NCI-H128 (cell line): ENCODE measurements at regions not wholly inside any gene's neighbourhood (a gene's known extent, or its start where the extent isn't known, plus 50 kb on each side); places are given as distances from the start of the nearest gene placed in this dataset.
A peak's percentile ranks its signal among the peaks of the same experiment; 100 is the strongest.

Experiments
- DNase-seq: peaks from one replicate; lab custom pipeline; 2025; ENCODE audit not compliant: unreplicated experiment; lab: John Stamatoyannopoulos, UW

GRCh38 chr3:137201066-137201465, 243.3 kb downstream of the IL20RB start:
- no peak for DNase-seq

- DNase-seq = no peak
Observed at GRCh38 chr3:137202941-137203340, 245.2 kb downstream of the IL20RB start.

- DNase-seq = no peak
Observed at GRCh38 chr3:137204409-137204808, 246.6 kb downstream of the IL20RB start.

GRCh38 chr3:137205394-137206045, 247.7 kb downstream of the IL20RB start:
- no peak for DNase-seq

GRCh38 chr3:137207616-137208015, 249.8 kb downstream of the IL20RB start:
- DNase-seq = no peak

GRCh38 chr3:137217733-137218132, 259.9 kb downstream of the IL20RB start:
- DNase-seq = no peak

- DNase-seq = no peak
Observed at GRCh38 chr3:137219801-137220445, 262.1 kb downstream of the IL20RB start.

- peak; percentile 70 for DNase-seq
Observed at GRCh38 chr3:137222736-137223225, 265.0 kb downstream of the IL20RB start.

- DNase-seq = no peak
Observed at GRCh38 chr3:137224464-137224863, 266.7 kb downstream of the IL20RB start.

- no peak for DNase-seq
Observed at GRCh38 chr3:137242836-137243400, 285.1 kb downstream of the IL20RB start.

GRCh38 chr3:137246491-137246890, 288.7 kb downstream of the IL20RB start:
- no peak for DNase-seq

GRCh38 chr3:137249311-137249940, 291.6 kb downstream of the IL20RB start:
- DNase-seq = no peak

GRCh38 chr3:137259089-137259488, 301.3 kb downstream of the IL20RB start:
- DNase-seq = no peak

GRCh38 chr3:137259701-137260100, 301.9 kb downstream of the IL20RB start:
- DNase-seq = no peak

GRCh38 chr3:137264071-137264820, 306.5 kb downstream of the IL20RB start:
- peak; percentile 93 for DNase-seq

GRCh38 chr3:137264843-137265330, 307.1 kb downstream of the IL20RB start:
- no peak for DNase-seq

- DNase-seq = no peak
Observed at GRCh38 chr3:137282871-137283270, 325.1 kb downstream of the IL20RB start.

- DNase-seq = no peak
Observed at GRCh38 chr3:137285924-137286323, 328.1 kb downstream of the IL20RB start.

- no peak for DNase-seq
Observed at GRCh38 chr3:137293086-137293485, 335.3 kb downstream of the IL20RB start.

GRCh38 chr3:137294139-137294538, 336.4 kb downstream of the IL20RB start:
- DNase-seq = no peak

GRCh38 chr3:137294839-137295238, 337.1 kb downstream of the IL20RB start:
- no peak for DNase-seq
